Pons (tissue), 1 donor: ENCODE measurements at regions not wholly inside any gene's neighbourhood (a gene's known extent, or its start where the extent isn't known, plus 50 kb on each side); places are given as distances from the start of the nearest gene placed in this dataset.
A peak's percentile ranks its signal among the peaks of the same experiment; 100 is the strongest.
"Not testable (repeated sequence)": the region's sequence is repeated elsewhere in the genome, so short reads cannot be mapped to it uniquely, and the experiment has no call there.

ENCODE experiments used
- DNase-seq: peaks from one replicate; pipeline ENCODE4 v3.0.0-alpha.2; 2016; ENCODE audit warnings: low spot score

DNA sequence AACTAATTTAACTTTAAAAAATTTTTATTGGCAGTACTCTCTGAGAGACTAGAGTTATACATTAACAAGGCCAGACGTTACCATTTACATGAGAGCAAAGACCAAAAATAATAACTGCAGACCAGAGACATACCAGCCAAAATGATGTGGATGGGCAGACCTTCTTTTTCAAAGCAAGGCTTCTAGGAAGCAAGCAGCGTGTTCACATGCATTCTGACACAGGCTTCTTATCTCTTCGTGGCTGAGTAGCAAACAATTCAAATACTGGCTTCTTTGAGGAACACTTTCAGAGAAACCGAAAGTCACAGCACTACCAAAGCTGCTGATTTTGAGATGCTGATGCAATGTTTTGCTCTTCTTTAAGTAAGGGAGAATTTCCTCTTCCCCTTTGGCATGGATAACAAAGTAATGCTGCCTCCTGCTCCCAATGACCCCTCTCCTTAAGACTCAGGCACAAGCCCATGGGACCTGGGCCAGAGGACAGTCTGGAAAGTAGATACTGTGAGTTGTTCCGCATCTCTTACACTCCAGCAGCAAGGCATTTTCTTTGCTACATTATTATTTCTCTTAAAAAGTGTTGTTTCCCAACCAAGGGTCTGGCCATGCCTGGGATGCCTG is 181.9 kb downstream of the MREG start:
- peak; percentile 66 for DNase-seq

DNA sequence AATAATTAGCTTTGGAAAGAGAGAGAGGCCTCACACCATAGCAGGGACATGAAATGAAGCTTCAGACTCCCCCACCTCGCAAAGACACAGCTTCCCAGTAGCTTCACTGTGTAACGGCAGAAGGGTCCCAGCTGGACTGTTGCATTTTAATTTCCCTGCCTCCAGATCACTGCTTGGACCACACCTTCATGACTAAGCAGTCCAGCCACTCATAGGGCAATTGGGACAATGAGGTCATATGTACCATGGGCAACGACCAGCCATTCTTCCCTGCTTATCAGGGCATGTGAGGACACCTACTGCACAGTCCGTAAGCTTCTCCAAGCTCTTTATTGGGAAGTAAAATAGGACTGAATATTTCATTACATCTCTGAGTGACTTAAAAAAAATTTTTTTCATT is 183.0 kb downstream of the MREG start:
- DNase-seq: no peak

DNA sequence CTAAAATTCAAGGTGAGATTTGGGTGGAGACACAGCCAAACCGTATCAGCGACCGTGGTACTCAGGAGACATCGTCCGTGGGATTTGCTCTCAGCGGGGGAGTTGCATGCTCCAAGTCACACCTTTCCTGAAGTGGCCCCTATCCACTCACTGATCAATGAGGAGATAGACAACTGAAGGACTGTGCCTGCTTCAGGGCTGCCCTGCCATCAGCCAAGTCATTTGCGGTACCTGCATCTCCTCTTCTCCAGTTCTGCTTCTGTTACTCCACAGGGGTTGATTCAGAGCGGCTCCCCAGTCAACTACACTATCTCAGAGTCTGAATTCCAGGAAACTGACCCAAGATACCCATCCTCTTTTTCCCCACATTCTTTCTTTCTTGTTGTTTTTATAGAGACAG is 184.1 kb downstream of the MREG start:
- no peak for DNase-seq

DNA sequence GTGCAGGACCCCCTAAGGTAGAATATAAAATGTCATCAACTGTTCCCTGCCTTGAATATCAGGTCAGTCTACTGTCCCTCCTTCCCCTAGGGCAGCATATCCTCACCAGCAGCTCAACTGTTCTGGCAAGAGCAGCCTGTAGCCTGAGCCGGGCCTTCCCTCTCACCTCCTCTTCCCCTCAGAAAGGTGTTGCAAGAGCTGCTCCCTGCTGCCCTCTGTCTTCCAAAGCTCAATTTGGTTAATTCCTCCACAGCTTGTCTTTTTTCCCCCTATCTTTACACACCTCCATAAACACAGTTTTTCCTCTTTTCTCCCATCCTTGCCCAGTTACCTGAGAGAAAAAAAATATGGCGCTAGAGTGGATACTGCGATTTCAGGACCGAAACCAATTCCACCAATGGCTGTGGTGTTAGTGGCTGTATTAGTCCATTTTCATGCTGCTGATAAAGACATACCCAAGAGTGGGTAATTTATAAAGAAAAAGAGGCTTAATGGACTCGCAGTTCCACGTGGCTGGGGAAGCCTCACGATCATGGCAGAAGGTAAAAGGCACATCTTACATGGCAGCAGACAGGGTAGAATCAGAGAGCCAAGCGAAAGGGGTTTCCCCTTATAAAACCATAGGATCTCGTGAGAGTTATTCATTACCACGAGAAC is 184.7 kb downstream of the MREG start:
- peak; percentile 38 for DNase-seq

DNA sequence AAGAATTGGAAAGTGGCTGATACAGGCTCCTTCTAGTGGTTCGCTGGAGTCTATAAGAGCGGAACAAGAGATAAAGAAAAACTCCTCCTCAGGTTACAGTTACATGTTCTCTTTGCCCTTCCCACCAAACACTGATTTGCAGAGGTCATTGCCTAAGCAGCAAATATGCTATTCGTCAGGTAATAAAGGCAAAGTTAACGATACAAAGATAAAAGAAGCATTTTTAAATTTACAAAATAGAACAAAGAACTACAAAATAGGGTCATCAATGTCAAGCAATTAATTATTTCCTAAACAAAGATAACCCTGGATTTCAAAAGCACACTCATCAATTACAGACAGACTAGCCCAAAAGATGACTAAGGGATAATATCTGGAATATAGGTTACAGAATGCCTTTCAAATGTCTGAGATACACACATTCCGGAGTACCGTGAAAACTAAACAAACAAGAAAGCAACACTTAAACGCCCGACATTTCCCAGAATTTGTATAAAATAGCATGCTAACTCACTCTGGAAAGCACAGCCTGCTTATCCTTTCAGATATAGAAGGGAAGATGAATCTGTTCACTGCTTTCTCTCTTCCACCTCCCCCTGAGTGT is 186.4 kb downstream of the MREG start:
- no peak for DNase-seq

DNA sequence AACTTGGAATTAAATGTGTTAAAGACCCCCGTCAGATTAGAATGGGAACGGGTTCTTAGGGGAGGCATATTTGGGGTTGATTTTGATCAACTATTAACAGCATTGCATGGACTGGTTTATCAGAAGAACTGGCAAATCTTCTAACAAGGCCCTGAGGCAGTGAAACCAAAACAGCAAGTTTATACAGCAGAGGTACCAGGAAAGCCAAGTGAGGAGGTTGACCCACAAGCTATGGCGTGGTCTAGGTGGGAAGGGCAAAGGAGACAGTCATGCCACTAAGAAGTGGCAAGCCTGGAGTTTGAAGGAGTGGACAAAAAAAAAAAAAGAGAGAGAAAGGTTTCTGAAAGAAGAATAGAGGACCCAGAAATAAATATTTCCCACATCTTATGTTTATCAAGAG is 187.0 kb downstream of the MREG start:
- DNase-seq: no peak

DNA sequence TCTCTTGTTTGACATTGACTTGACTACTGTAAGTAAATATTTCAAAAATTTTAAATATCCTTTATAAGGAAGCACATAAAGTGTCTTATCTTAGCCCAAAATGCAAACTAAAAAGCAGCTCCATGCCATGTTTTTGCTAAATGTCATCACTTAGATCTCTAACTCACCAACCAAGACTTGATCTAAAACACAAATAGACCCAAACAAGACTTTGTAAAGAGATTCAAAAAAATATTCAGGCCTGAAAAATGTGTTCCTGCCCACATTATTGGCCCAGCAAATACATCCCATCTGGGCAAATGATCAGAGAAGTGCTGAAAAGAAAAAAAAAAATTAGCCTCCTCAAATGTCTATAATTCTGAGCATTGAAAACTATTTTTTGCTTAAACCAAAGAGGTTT is 187.6 kb downstream of the MREG start:
- DNase-seq: no peak

DNA sequence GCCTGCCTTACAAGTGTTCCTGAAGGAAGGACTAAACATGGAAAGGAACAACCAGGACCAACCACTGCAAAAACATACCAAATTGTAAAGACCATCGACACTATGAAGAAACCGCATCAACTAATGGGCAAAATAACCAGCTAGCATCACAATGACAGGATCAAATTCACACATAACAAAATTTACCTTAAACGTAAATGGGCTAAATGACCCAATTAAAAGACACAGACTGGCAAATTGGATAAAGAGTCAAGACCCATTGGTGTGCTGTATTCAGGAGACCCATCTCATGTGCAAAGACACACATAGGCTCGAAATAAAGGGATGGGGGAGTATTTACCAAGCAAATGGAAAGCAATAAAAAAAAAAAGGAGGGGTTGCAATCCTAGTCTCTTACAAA is 192.1 kb downstream of the MREG start:
- not testable (repeated sequence) for DNase-seq

DNA sequence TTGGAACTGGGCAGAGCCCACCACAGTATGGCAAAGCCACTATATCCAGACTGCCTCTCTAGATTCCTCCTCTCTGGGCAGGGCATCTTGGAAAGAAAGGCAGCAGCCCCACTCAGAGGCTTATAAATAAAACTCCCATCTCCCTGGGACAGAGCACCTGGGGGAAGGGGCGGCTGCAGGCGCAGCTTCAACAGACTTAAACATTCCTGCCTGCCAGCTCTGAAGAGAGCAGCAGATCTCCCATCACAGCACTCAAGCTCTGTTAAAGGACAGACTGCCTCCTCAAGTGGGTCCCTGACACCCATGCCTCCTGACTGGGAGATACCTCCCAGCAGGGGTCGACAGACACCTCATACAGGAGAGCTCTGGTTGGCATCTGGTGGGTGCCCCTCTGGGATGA is 193.6 kb downstream of the MREG start:
- DNase-seq: not testable (repeated sequence)

DNA sequence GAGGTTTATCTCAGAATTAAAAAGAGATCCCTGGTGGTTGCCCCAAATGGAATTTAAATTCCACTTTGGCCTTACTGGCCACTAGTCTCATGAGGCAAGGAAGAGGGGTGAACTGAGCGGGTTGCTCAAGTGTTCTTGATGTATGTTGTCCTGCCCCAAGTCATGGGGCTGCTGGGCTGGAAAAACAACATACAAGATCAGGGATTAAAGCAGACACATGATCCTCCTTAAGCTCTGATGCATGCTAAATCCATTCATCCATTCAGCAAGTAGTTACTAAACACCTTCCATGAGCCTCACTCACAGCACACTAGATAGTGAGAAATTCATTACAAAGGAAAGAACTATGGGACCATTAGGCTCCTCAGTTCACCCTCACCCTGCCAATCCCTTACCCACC is 196.3 kb downstream of the MREG start:
- DNase-seq: no peak

DNA sequence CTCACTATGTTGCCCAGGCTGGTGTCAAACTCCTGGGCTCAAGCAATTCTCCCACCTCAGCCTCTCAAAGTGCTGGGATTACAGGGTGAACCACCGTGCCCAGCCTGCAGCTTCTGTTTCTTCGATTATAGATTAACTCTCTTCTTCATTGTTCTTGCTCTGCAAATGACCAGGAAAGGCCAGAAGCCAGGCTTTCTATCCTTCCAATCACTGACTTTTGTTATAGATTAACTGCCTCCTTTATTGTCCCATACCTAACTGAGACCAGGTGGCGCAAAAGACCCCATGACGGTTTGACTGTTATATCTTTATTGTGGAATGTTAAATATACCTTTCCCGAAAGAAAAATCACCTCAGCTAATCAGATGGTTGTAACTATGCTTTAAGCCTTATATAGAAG is 196.9 kb downstream of the MREG start:
- no peak for DNase-seq

DNA sequence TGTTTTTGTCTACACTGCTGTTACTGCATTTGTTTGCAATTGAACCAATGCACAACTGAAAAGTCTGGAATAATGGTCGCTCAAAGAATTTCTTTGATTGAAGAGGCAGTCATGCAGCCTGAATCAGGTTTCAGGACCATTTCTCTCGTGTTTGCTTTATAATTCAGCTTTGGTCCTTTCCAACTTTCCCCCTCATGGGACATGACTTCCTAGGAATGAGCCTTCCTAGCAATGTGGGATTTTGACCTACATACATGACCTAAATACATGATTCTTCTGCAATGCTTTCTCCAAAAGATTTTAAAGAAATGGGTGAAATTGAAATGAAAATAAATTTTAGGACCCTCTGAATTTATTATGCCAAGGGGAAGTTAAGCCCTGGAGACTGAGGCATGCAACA is 197.4 kb downstream of the MREG start:
- DNase-seq: no peak

DNA sequence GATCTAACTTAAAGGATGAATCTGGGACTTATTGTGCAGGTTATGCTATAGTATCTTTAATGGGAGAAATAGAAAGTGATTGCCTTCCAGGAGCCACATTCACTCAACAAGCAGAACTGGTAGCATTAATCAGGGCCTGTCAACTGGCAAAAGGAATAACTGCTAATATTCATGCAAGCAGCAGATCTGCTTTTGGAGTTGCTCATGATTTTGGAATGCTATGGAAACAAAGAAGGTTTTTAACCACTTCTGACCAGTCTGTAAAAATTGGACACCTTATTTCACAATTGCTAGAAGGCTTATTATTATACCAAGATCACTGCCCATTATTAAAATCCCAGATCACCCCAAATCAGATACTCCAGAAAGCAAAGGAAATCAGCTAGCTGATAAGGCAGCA is 200.4 kb downstream of the MREG start:
- no peak for DNase-seq

DNA sequence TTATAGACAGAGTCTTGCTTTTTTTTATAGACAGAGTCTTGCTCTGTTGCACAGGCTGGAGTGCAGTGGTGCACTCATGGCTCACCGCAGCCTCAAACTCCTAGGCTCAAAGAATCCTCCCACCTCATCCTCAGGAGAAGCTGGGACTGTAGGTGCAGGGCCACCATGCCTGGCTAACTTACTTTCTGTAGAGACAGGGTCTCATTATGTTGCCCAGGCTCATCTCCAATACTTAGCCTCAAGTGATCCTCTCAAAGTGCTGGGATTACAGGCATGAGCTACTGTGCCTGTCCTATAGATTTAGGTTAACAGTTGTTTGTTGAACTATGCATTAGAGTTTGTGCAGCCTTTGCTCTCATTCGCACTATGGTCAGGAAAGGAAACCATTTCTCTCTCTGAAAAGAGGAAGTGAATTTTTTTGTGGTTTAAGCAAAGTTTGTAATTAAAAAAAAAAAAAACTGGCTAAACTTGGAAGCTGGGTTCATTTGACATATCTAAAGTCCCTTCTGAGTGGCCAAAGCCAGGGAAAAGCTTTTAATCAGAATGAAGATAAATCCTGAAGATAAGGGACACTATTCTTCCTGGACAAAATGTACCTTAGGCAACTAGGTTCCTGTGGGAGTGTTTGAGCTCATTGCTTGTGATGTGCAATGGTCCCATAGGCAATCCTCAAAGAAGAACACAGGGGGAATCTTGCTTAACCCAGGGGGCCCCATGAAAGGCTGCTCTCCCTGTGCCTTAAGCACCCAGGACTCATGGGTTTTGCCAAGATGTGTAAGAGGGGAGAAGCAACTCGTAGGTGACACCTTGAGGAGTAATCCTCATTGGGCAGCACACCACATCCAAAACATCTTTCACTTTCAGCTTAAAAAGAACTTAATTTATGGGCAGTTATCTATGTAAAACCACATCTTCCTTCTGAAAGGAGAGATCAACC is 201.7 kb downstream of the MREG start:
- no peak for DNase-seq

DNA sequence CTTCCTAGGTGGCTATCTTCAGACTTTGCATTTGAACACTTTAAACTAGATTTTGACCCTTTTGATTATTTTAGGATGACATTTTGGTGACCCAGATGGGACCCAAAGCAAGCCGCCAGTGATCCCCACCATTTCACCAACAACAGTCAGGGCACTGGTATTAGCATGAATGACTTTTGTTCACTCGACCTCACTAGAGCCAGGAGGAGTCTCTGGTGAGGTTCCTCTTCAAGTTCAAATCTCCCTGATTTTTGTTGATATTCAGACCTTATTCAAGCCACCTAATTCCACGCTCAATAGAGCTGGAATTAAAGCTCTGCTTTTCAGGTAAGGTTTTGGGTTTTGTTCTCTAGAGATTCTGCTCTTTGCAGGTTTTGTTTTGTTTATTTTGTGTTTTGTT is 202.3 kb downstream of the MREG start:
- no peak for DNase-seq

DNA sequence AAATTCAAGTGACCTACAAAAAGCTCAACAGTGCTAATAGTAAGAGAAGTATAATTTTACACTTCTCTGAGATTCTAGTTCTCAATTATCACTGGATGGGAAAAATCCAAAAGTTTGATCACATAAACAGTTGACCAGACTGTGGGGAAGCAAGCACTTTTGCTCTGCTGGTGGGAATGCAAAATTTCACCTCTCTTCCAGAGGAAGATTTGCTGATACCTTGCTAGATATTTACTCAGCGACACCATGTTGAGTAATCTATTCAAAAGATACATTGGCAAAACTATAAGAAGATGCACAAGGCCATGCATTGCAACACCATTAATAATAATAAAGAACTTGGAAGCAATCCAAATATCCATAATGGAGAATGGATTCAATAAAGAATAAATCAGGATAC is 204.4 kb downstream of the MREG start:
- DNase-seq: no peak

DNA sequence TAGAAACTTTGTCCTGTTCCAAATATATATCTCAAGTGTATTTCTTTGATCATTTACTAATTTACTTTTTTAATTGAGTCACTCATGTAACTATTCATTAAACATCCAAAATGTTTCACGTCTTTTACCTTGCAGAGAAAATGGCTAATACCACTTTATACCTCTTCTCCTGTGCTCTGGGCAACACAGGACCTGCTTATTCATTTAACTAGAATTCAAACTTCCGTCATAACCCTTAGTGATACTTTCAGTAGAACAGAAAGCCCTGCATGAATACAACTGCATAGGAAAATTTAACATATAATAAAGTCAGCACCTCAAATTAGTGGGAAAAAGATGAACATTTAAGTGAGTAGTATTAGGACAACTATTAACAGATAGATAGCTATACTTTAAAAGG is 205.2 kb downstream of the MREG start:
- DNase-seq: no peak

DNA sequence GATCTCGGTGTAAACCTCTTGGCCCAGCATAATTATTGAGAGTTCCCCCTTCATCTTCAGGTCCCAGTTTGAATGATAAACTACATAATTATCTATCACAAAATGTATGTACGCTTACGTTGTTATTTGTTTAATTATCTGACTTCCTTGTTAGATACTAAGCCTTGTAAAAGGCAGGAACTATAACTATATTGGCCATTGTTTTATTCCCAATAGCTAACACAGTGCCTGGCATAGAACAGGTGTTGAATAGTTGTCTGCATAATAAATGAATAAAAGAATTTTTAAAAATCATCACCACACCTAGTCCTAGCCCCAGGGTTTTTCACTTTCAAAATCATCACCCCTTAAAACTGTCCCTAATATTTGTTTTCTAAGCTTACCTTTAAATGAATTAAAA is 207.9 kb downstream of the MREG start:
- no peak for DNase-seq

DNA sequence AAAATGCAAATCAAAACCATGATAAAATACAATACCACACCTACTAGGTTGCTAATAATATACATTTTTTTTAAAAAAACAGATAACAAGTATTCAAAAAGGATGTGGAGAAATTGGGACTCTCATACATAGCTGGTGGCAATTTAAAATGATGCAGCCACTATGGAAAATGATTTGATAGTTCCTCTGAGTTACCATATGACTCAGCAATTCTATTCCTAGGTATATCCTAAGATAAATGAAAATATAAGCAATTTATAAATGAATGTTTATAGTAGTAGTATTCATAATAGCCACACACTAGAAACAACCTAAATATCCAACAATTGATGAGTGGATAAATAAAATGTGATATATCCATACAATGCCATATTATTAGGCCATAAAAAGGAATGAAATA is 210.2 kb downstream of the MREG start:
- no peak for DNase-seq

DNA sequence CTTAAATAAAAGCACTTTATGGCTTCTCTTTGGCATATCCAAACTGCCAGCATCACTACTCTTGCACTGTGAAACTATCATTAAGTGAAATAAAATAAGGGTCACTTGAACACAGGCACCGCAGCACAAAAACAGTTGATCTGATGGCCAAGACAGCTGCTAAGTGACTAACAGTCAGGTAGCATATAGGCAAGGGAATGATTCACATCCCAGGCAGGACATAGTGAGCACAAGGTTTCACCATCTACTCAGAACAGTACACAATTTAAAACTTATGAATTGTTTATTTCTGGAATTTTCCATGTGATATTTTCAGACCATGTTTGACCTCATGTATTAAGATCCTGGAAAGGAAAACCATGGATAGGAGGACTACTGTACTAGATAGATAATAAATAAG is 214.2 kb downstream of the MREG start:
- DNase-seq: no peak

DNA sequence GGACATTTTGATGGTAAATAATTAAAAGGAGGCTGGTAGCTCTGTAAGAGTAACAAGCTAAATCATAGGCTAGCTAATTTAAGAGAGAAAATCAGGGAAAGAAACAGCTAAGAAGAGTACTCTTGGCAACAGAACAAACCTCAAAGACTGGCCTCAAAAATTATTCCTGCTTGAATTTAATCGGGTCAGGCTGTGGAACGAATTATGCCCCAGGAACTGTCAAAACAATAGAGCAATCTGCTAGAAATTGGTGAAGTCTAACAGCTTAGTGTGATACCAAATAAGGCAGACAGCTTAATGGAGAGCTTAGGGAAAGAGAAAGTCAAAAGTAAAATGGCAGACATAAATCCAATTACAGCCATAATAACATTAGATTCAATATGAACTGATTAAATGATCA is 215.7 kb downstream of the MREG start:
- DNase-seq: no peak

DNA sequence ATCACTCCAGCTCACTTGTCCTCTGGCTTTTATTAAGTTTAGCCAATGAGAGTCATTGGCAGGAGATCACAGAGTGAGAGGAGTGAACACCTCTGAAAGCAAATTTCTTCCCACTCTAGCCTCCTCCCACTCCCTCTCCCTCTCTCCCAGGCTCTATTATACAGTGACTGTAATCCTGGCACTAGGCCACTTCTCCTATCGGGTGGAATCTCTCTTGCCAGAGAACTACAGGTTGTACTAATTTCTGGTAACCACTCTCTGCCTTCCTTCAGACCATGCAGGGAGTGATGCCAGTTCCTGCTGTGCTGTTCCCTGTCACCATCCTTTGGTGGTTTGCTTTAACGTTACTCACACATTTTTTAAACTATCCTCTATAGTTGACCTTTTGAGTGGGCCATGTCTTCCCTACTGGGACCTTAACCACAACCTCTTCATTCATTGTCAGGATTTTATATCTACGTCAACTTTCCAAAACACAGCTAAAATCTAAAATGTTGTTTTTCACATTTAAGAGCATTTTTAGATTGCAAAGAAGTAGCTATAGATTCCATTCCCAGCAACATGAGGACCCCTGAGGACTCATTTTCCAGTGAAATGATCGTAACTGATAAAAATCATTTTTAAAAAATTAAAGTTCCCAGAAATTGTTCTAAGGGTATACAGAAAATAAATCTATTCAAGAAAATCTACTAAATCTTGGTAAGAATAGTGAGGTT is 217.1 kb downstream of the MREG start:
- DNase-seq: no peak
